Thoracic aorta (tissue), 2 donors: ENCODE measurements at regions not wholly inside any gene's neighbourhood (a gene's known extent, or its start where the extent isn't known, plus 50 kb on each side); places are given as distances from the start of the nearest gene placed in this dataset.

ENCODE experiments used
- ATAC-seq: fragments of 150-250 bp; one replicate; pipeline ENCODE4 v1.8.0; 2017; ENCODE audit warnings: low read depth; ENCODE audit not compliant: insufficient number of reproducible peaks, low FRiP score
- DNase-seq: peaks from one replicate; pipeline ENCODE4 v3.0.0-alpha.2; 2020; ENCODE audit warnings: low spot score
- H3K27ac ChIP-seq, 2 donors: fragments of 200-600 bp; sonication (generic); 1 replicate in 1 of 2; 2 replicates in 1 of 2; pipeline ENCODE4 v1.5.1; 2016; ENCODE audit warnings: mild to moderate bottlenecking in 2 of 2, moderate library complexity in 2 of 2
- H3K27me3 ChIP-seq: fragments of 200-600 bp; sonication (generic); replicated peaks from 2 replicates; pipeline ENCODE4 v1.6.0; 2016; ENCODE audit warnings: mild to moderate bottlenecking; ENCODE audit not compliant: insufficient read depth
- H3K36me3 ChIP-seq: fragments of 200-600 bp; sonication (generic); one replicate; pipeline ENCODE4 v1.5.1; 2016
- H3K4me1 ChIP-seq, 2 donors: fragments of 200-600 bp; sonication (generic); 1 replicate in 1 of 2; 2 replicates in 1 of 2; pipeline versions ENCODE4 v1.5.1 to v1.6.0; 2016; ENCODE audit warnings: low read depth in 2 of 2, mild to moderate bottlenecking in 1 of 2; ENCODE audit not compliant: control insufficient read depth in 1 of 2
- H3K4me3 ChIP-seq: fragments of 200-600 bp; sonication (generic); 2 replicates; pipeline ENCODE4 v1.5.1; 2016; ENCODE audit warnings: mild to moderate bottlenecking
- H3K9me3 ChIP-seq: fragments of 200-600 bp; sonication (generic); 2 replicates; pipeline ENCODE4 v1.5.1; 2016
- CTCF ChIP-seq: fragments of 200-600 bp; sonication (generic); IDR thresholded peaks from one replicate; pipeline ENCODE4 v1.5.1; 2019; ENCODE audit warnings: antibody characterized with exemption

GRCh38 chr4:28176942-28177341 is 1316.3 kb downstream of the STIM2 start:
- ATAC-seq (no peak), DNase-seq (no peak)
- Histone ChIP-seq H3K9me3 (no peaks in the 10 kb centered on the region), H3K4me1 (no peaks in the 10 kb centered on the region), H3K36me3 (no peaks in the 10 kb centered on the region), H3K27ac (no peak overlapping the region), H3K4me3 (no peak overlapping the region), H3K27me3 (no peaks in the 10 kb centered on the region)
- TF ChIP-seq CTCF: no peak

DNA sequence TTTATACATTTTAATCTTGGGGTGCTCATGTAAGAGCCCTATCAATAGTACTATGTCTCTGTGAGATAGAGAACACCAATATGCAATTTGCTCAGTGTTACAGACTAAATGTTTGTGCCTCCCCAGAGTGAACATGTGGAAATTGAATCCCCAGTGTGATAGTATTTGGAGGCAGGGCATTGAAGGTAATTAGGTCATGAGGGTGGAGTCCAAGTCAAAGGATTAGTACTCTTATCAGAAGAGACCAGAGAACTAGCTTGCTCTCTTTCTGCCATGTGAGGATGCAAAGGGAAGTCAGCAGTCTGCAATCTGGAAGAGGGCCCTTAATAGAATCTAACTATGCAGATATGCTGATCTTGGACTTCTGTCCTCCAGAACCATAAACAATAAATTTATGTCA is 1317.0 kb downstream of the STIM2 start:
- ATAC-seq (no peak), DNase-seq (no peak)
- Histone ChIP-seq H3K9me3 (no peaks in the 10 kb centered on the region), H3K4me3 (no peak overlapping the region), H3K4me1 (no peaks in the 10 kb centered on the region), H3K27me3 (no peaks in the 10 kb centered on the region), H3K36me3 (no peaks in the 10 kb centered on the region), H3K27ac (no peak overlapping the region)
- no peak for TF ChIP-seq CTCF

DNA sequence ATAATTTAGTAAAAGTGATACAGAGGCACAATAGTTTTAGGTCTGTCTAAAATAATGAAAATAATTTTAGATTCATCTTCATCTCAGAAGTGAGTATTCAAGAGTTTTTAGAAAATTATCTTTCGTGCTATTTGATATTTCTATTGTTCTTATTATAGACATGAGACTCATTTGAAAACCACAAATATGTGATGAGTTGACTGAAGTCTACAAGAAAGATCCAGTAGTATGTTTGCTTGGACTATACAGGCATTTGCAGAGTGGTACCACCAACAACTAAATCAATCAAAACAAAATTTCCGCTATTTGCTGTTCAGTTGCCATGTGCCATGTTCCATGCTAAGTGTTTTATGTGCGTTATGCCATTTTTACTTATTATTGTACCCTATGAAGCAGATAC is 1318.5 kb downstream of the STIM2 start:
- DNase-seq (no peak), ATAC-seq (no peak)
- no peak overlapping the region for H3K4me3 ChIP-seq
- H3K27me3 ChIP-seq: no peaks in the 10 kb centered on the region
- no peaks in the 10 kb centered on the region for H3K4me1 ChIP-seq
- no peak overlapping the region for H3K27ac ChIP-seq
- TF ChIP-seq CTCF: no peak
- no peaks in the 10 kb centered on the region for H3K36me3 ChIP-seq
- H3K9me3 ChIP-seq: no peaks in the 10 kb centered on the region

- no peak overlapping the region for H3K27ac ChIP-seq
- H3K9me3 ChIP-seq: no peaks in the 10 kb centered on the region
- DNase-seq (no peak), ATAC-seq (no peak)
- no peaks in the 10 kb centered on the region for H3K27me3 ChIP-seq
- no peak overlapping the region for H3K4me3 ChIP-seq
- no peak for TF ChIP-seq CTCF
- H3K4me1 ChIP-seq: no peaks in the 10 kb centered on the region
- H3K36me3 ChIP-seq: no peaks in the 10 kb centered on the region
Measured at GRCh38 chr4:28209371-28209924, 1348.8 kb downstream of the STIM2 start.

DNA sequence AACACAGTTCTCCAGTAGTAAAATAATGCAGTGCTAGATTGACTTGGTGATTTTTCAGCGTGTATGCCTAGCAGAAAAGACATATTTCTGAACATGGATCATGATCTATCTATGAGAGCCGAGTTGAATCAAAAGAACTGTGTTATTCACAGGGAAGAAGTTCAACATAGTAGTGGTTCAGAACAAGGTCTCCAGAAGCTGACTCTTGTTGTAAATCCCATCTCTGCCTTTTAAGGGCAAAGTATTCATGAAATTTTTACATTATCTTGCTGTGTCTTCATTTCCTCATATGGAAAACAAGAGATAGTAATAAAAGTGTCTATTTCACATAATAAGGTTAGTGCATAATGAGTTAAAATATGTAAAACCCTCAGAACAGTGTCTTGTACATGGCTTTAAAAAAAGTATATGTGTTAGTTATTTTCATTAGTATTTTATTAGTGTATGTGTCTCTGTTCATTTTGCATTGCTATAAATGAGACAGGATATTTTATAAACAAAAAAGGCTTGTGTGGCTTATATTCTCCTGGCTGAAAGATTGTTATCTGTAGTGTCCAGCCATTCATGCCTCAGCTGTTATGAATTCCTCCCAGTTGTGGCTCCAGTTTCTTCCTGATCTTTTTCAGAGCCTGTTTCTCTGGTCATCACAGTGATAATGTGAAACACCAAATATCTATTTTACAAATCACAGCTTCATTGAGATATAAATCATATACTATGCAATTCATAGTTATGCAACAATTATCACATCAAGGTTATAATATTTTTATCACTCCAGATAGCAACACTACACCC is 1351.2 kb downstream of the STIM2 start:
- no peak for DNase-seq
- no peak overlapping the region for H3K27ac ChIP-seq
- no peak for ATAC-seq

More for the DNA sequence above, 1351.2 kb downstream of the STIM2 start:
- Histone ChIP-seq H3K4me1 (no peaks in the 10 kb centered on the region), H3K4me3 (no peak overlapping the region), H3K36me3 (no peaks in the 10 kb centered on the region), H3K9me3 (no peaks in the 10 kb centered on the region), H3K27me3 (no peaks in the 10 kb centered on the region)
- no peak for TF ChIP-seq CTCF
